PC-3 (cell line): ENCODE measurements at regions not wholly inside any gene's neighbourhood (a gene's known extent, or its start where the extent isn't known, plus 50 kb on each side); places are given as distances from the start of the nearest gene placed in this dataset.
A peak's percentile ranks its signal among the peaks of the same experiment; 100 is the strongest.

Source experiments
- ATAC-seq: fragments of 200-7000 bp; cut with Tn5 transposase; 2 replicates; pipeline ENCODE4 v1.9.1; 2020; ENCODE audit warnings: mild to moderate bottlenecking, moderate library complexity
- BruUV-seq: library from RNA; stranded (reverse); fragments of 400-500 nt; replicated peaks from 2 replicates; lab custom pipeline; 2021; lab: Mats Ljungman, UMichigan
- CTCF ChIA-PET: fragments of 300-600 bp; sonication (Branson Sonifier 250); formaldehyde crosslinking; loops from one replicate; lab custom pipeline; 2022; ENCODE audit warnings: antibody characterized with exemption; lab: Charles Lee
- POLR2A ChIA-PET: fragments of 300-600 bp; sonication (Branson Sonifier 250); formaldehyde crosslinking; loops from one replicate; lab custom pipeline; 2022; ENCODE audit warnings: antibody characterized with exemption; ENCODE audit not compliant: unreplicated experiment; lab: Charles Lee
- DNase-seq: peaks from one replicate; pipeline ENCODE4 v3.0.0-alpha.2; 2015
- H2AFZ ChIP-seq: fragments of 300-600 bp; sonication (generic); 2 replicates; pipeline ENCODE4 v1.6.0; 2016; ENCODE audit warnings: antibody characterized with exemption, low read length
- H3F3A ChIP-seq: fragments of 300-600 bp; sonication (generic); one replicate; pipeline ENCODE4 v1.6.0; 2017; ENCODE audit warnings: antibody characterized with exemption, low read length, control low read depth, mild to moderate bottlenecking; ENCODE audit not compliant: unreplicated experiment
- H3K27ac ChIP-seq: fragments of 300-600 bp; sonication (generic); 2 replicates; pipeline ENCODE4 v1.5.1; 2016; ENCODE audit warnings: mild to moderate bottlenecking, low read length
- H3K27me3 ChIP-seq: fragments of 300-600 bp; sonication (generic); 2 replicates; pipeline ENCODE4 v1.6.1; 2016; ENCODE audit warnings: low read length, mixed read lengths
- H3K36me3 ChIP-seq: fragments of 300-600 bp; sonication (generic); 2 replicates; pipeline ENCODE4 v1.6.1; 2016; ENCODE audit warnings: low read depth, mixed run types, low read length, mixed read lengths
- H3K4me1 ChIP-seq: fragments of 300-600 bp; sonication (generic); 2 replicates; pipeline ENCODE4 v1.5.1; 2016; ENCODE audit warnings: low read length; ENCODE audit not compliant: insufficient read depth
- H3K4me2 ChIP-seq: fragments of 300-600 bp; sonication (generic); 2 replicates; pipeline ENCODE4 v1.6.0; 2016; ENCODE audit warnings: low read length
- H3K4me3 ChIP-seq: fragments of 300-600 bp; sonication (generic); 2 replicates; pipeline ENCODE4 v1.5.1; 2016; ENCODE audit warnings: mild to moderate bottlenecking, low read length, mixed read lengths
- H3K79me2 ChIP-seq: fragments of 300-600 bp; sonication (generic); 2 replicates; pipeline ENCODE4 v1.6.1; 2017; ENCODE audit warnings: low read length, mixed read lengths
- H3K9ac ChIP-seq: fragments of 300-600 bp; sonication (generic); 2 replicates; pipeline ENCODE4 v1.6.0; 2016; ENCODE audit warnings: mild to moderate bottlenecking, low read length
- H3K9me2 ChIP-seq: fragments of 300-600 bp; sonication (generic); replicated peaks from 2 replicates; pipeline ENCODE4 v1.6.1; 2016; ENCODE audit warnings: mixed run types, low read length, mixed read lengths
- H3K9me3 ChIP-seq: fragments of 300-600 bp; sonication (generic); 2 replicates; pipeline ENCODE4 v1.6.1; 2016; ENCODE audit warnings: low read length, mixed read lengths
- H4K20me1 ChIP-seq: fragments of 300-600 bp; sonication (generic); 2 replicates; pipeline ENCODE4 v1.6.1; 2016; ENCODE audit warnings: low read length, mixed read lengths
- EZH2 ChIP-seq: fragments of 300-600 bp; sonication (generic); IDR thresholded peaks from one replicate; pipeline ENCODE4 v1.6.1; 2017; ENCODE audit warnings: antibody characterized with exemption, mild to moderate bottlenecking, low read length; ENCODE audit not compliant: unreplicated experiment
- EZH2phosphoT487 ChIP-seq: fragments of 300-600 bp; sonication (generic); IDR thresholded peaks from 2 replicates; pipeline ENCODE4 v1.6.1; 2018; ENCODE audit warnings: mild to moderate bottlenecking, antibody characterized with exemption, low read length, borderline replicate concordance
- intact Hi-C: fragments of 100-400 bp; cut with micrococcal nuclease; formaldehyde crosslinking; loops from 2 replicates; pipeline ENCODE4 v1.9.0; 2023
- TF ChIP-seq, protein P1 (sequence below): fragments of 300-600 bp; sonication (generic); conservative IDR thresholded peaks from 2 replicates; pipeline ENCODE4 v1.5.1; 2017; ENCODE audit warnings: antibody characterized with exemption, low read depth, mild to moderate bottlenecking, low read length

DNA sequence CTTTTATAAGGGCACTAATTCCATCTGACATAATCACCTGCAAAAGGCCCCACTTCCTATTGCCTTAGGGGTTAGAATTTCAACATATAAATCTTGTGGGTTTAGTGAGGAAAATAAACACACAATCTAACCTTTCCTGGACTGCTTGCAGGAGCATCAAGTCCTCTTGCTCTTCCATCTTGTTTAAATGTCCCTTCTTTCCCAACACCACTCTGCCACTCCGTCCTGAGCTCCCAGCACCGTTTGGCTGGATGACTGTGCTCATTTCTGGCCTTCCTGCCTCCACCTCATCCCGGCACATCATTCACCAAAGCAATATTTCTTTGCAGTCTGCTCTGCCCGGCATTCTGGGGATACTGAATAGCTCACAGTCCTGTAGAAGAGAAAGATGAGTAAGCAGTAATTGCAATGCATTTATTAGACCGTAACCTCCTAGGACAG lies 247.8 kb downstream of the BCL2 start:
- intact Hi-C loops: loop anchor here (5.0 kb wide), 1 partner anchor 54 kb away; no protein-coding TSS in a partner anchor
- peak; percentile 27 for DNase-seq
- no peak overlapping the region for H3K4me3 ChIP-seq
- H3F3A ChIP-seq: no peaks in the 10 kb centered on the region
- no peaks in the 10 kb centered on the region for H3K9me3 ChIP-seq
- no peak overlapping the region for H3K27ac ChIP-seq
- H3K79me2 ChIP-seq: no peaks in the 10 kb centered on the region
- no peaks in the 10 kb centered on the region for H3K9me2 ChIP-seq
- no peak for ATAC-seq
- ChIA-PET POLR2A (no interaction called here), CTCF (no interaction called here)
- H3K9ac ChIP-seq: no peak overlapping the region
- no peaks in the 10 kb centered on the region for H3K27me3 ChIP-seq
- no peak overlapping the region for H3K4me2 ChIP-seq
- no TSS peak for BruUV-seq
- peaks cover 12% of the 10 kb centered on the region for H3K4me1 ChIP-seq
- H3K36me3 ChIP-seq: no peaks in the 10 kb centered on the region
- no peak overlapping the region for H2AFZ ChIP-seq
- TF ChIP-seq EZH2phosphoT487: no peak
- TF ChIP-seq, protein P1, sequence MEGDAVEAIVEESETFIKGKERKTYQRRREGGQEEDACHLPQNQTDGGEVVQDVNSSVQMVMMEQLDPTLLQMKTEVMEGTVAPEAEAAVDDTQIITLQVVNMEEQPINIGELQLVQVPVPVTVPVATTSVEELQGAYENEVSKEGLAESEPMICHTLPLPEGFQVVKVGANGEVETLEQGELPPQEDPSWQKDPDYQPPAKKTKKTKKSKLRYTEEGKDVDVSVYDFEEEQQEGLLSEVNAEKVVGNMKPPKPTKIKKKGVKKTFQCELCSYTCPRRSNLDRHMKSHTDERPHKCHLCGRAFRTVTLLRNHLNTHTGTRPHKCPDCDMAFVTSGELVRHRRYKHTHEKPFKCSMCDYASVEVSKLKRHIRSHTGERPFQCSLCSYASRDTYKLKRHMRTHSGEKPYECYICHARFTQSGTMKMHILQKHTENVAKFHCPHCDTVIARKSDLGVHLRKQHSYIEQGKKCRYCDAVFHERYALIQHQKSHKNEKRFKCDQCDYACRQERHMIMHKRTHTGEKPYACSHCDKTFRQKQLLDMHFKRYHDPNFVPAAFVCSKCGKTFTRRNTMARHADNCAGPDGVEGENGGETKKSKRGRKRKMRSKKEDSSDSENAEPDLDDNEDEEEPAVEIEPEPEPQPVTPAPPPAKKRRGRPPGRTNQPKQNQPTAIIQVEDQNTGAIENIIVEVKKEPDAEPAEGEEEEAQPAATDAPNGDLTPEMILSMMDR: no peak
- no peak for TF ChIP-seq EZH2
- H4K20me1 ChIP-seq: no peaks in the 10 kb centered on the region

DNA sequence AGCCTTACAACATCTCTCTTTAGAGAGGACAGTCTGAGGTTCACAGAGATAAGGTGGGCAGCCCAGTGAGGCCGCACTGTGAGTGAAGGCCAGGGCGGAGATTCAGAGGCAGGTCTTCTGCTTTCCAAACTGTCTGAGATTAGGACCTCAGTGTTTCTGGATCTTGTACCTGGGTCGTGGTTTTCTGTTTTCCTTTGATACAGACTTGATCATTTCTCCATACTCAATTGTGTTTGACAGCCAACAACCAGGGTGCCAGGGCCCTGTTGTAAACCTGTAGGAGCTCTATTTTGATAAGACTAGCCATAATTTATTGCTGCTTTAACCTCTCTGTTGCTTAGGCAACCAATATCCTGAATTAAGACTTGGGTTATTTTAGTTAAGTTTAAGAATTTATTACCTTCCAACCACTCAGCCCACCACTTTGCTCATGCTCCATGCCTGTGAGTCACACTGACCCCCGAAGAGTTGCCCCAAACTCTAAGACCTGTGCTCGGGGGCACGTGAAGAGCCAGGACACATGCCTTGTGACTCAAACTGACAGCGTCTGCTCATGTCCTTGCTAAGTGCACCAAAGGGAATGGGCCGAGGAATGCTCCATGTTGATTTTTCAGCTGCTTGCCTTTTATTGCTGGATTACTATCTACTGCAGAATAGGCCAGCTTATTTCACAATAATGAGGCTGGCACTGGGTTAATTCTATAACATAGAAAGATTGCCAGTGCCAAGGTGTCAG lies 248.6 kb downstream of the BCL2 start:
- Histone ChIP-seq H3F3A (no peaks in the 10 kb centered on the region), H3K9ac (no peak overlapping the region), H3K27me3 (no peaks in the 10 kb centered on the region), H4K20me1 (no peaks in the 10 kb centered on the region), H3K9me2 (no peaks in the 10 kb centered on the region), H3K4me3 (no peak overlapping the region), H3K79me2 (no peaks in the 10 kb centered on the region), H3K4me1 (peaks cover 12% of the 10 kb centered on the region), H3K4me2 (no peak overlapping the region), H2AFZ (no peak overlapping the region), H3K9me3 (no peaks in the 10 kb centered on the region), H3K36me3 (no peaks in the 10 kb centered on the region), H3K27ac (no peak overlapping the region)
- ATAC-seq (no peak), DNase-seq (no peak)
- TF ChIP-seq EZH2: no peak
- no peak for TF ChIP-seq EZH2phosphoT487
- intact Hi-C loops: loop anchor here (5.0 kb wide), 1 partner anchor 54 kb away; no protein-coding TSS in a partner anchor
- BruUV-seq: no TSS peak
- ChIA-PET CTCF (no interaction called here), POLR2A (no interaction called here)

DNA sequence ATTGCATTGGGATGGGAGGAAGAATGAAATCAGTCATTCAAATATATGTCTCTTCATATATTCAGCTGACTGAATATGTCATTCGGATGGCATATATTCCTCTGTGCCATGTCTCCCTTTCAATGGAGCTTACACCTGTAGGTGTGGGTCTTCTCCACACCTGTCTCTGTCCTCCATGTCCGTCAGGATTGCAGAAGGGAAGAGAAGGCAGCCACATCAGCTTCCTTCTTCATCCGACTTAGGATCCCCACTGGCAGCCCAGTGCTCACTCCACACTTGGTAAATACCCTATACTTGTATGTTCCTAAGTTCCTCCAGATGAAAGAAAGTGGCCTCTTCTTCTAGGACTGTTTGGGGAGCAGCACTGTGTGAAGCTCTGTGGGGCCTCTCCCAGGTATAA lies 250.1 kb downstream of the BCL2 start:
- Histone ChIP-seq H3F3A (no peaks in the 10 kb centered on the region), H3K79me2 (no peaks in the 10 kb centered on the region), H2AFZ (no peak overlapping the region), H3K9me3 (no peaks in the 10 kb centered on the region), H3K36me3 (no peaks in the 10 kb centered on the region), H3K27ac (no peak overlapping the region), H4K20me1 (no peaks in the 10 kb centered on the region), H3K4me2 (no peak overlapping the region), H3K27me3 (no peaks in the 10 kb centered on the region), H3K4me3 (no peak overlapping the region), H3K9ac (no peak overlapping the region), H3K9me2 (no peaks in the 10 kb centered on the region), H3K4me1 (peaks cover 8% of the 10 kb centered on the region)
- no peak for ATAC-seq
- DNase-seq: no peak
- TF ChIP-seq EZH2 (no peak), EZH2phosphoT487 (no peak)
- TF ChIP-seq, protein P1: no peak
- intact Hi-C loops: no loop called here
- BruUV-seq: no TSS peak
- ChIA-PET CTCF (no interaction called here), POLR2A (no interaction called here)
